ENCODE measurements at regions not wholly inside any gene's neighbourhood (a gene's known extent, or its start where the extent isn't known, plus 50 kb on each side); places are given as distances from the start of the nearest gene placed in this dataset.

DNA sequence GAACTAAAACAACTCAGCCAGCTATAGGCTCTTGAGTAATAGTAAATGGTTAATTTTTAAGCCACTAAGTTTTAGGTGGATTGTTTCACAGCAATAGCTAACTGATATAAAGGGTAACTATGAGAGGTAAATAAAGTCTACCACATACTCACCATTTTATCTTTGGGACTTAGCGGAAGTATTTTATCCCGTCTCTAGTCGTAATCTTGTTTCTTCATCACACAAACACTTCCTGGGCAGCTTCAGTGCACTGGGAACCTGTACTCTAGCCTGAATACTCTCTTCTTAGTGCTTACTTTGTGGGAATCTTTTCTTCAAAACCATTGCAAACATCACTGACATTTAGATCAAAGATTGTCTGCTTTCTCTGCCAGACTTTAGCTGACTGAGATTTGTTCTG, 360.5 kb downstream of the EPHA4 start:
- Histone ChIP-seq H3K27me3 (ENCODE audit: insufficient read depth, low read depth, low read length) (no peaks in the 10 kb centered on the region), H3K9me2 (ENCODE audit: insufficient read depth, low read length) (no peaks in the 10 kb centered on the region)
- TF ChIP-seq REST (IDR thresholded peaks at IDR 0.05; ENCODE audit: borderline replicate concordance) (no peak), EZH2 (IDR thresholded peaks at IDR 0.05; ENCODE audit: borderline replicate concordance, insufficient read depth, low read length, poor library complexity, severe bottlenecking) (no peak), RAD21 (conservative IDR thresholded peaks at IDR 0.05) (no peak), POLR2AphosphoS5 (IDR thresholded peaks at IDR 0.05) (no peak), SMC3 (conservative IDR thresholded peaks at IDR 0.05; ENCODE audit: poor library complexity) (no peak), MXI1 (conservative IDR thresholded peaks at IDR 0.05; ENCODE audit: poor library complexity, severe bottlenecking) (no peak), TAF1 (IDR thresholded peaks at IDR 0.05; ENCODE audit: low read depth) (no peak), EP300 (conservative IDR thresholded peaks at IDR 0.05; ENCODE audit: poor library complexity, severe bottlenecking) (no peak)
- TF ChIP-seq, protein P1, sequence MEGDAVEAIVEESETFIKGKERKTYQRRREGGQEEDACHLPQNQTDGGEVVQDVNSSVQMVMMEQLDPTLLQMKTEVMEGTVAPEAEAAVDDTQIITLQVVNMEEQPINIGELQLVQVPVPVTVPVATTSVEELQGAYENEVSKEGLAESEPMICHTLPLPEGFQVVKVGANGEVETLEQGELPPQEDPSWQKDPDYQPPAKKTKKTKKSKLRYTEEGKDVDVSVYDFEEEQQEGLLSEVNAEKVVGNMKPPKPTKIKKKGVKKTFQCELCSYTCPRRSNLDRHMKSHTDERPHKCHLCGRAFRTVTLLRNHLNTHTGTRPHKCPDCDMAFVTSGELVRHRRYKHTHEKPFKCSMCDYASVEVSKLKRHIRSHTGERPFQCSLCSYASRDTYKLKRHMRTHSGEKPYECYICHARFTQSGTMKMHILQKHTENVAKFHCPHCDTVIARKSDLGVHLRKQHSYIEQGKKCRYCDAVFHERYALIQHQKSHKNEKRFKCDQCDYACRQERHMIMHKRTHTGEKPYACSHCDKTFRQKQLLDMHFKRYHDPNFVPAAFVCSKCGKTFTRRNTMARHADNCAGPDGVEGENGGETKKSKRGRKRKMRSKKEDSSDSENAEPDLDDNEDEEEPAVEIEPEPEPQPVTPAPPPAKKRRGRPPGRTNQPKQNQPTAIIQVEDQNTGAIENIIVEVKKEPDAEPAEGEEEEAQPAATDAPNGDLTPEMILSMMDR (IDR thresholded peaks at IDR 0.05; ENCODE audit: poor library complexity, severe bottlenecking), result no peak

DNA sequence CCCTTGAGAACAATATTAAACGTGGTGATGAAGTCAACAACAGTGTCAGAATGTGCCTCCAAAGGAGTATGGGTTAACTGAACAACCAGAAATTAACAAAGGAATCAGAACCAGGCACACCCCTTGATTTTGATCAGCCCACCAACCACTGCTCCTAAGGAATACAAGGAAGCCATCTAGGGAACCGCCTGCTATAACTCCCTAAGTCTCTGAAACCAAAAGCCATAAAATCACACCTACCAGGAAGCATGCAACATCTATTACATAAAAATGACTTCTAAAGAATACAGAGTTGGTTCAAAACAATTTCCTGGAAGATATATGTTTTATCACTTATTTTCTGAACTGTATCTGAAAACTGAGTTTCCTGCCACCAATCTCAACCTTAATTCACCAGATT, 360.0 kb downstream of the EPHA4 start:
- Histone ChIP-seq H3K9me2 (ENCODE audit: insufficient read depth, low read length) (no peaks in the 10 kb centered on the region), H3K9ac (ENCODE audit: low read length) (no peak overlapping the region), H3K9me3 (ENCODE audit: low read length) (no peaks in the 10 kb centered on the region), H2AFZ (ENCODE audit: low read depth, low read length) (no peak overlapping the region), H3K27me3 (ENCODE audit: insufficient read depth, low read depth, low read length) (no peaks in the 10 kb centered on the region), H3K4me2 (ENCODE audit: low read length) (no peak overlapping the region), H3K79me2 (replicated peaks; ENCODE audit: insufficient read depth, low read length) (no peaks in the 10 kb centered on the region), H3F3A (ENCODE audit: insufficient read depth, low read length, poor library complexity, severe bottlenecking) (no peaks in the 10 kb centered on the region), H3K27ac (ENCODE audit: low read length) (no peak overlapping the region), H3K36me3 (ENCODE audit: insufficient read depth, low read length) (no peaks in the 10 kb centered on the region), H4K20me1 (ENCODE audit: insufficient read depth) (no peaks in the 10 kb centered on the region), H3K4me3 (ENCODE audit: low read length) (no peak overlapping the region)
- no peak for TF ChIP-seq POLR2AphosphoS5 (IDR thresholded peaks at IDR 0.05)
- TF ChIP-seq MXI1 (conservative IDR thresholded peaks at IDR 0.05; ENCODE audit: poor library complexity, severe bottlenecking), result no peak
- TF ChIP-seq EP300 (conservative IDR thresholded peaks at IDR 0.05; ENCODE audit: poor library complexity, severe bottlenecking), result no peak
- TF ChIP-seq, protein P1 (IDR thresholded peaks at IDR 0.05; ENCODE audit: poor library complexity, severe bottlenecking), result no peak
- no peak for TF ChIP-seq REST (IDR thresholded peaks at IDR 0.05; ENCODE audit: borderline replicate concordance)
- no peak for TF ChIP-seq TAF1 (IDR thresholded peaks at IDR 0.05; ENCODE audit: low read depth)
- TF ChIP-seq EZH2 (IDR thresholded peaks at IDR 0.05; ENCODE audit: borderline replicate concordance, insufficient read depth, low read length, poor library complexity, severe bottlenecking), result no peak
- no peak for TF ChIP-seq SMC3 (conservative IDR thresholded peaks at IDR 0.05; ENCODE audit: poor library complexity)
- TF ChIP-seq RAD21 (conservative IDR thresholded peaks at IDR 0.05), result no peak

More for the DNA sequence above, 360.5 kb downstream of the EPHA4 start:
- no peak overlapping the region for H2AFZ ChIP-seq (ENCODE audit: low read depth, low read length)
- H3K27ac ChIP-seq (ENCODE audit: low read length), result no peak overlapping the region
- H3F3A ChIP-seq (ENCODE audit: insufficient read depth, low read length, poor library complexity, severe bottlenecking), result no peaks in the 10 kb centered on the region
- no peak overlapping the region for H3K4me3 ChIP-seq (ENCODE audit: low read length)
- no peak overlapping the region for H3K9ac ChIP-seq (ENCODE audit: low read length)
- no peaks in the 10 kb centered on the region for H4K20me1 ChIP-seq (ENCODE audit: insufficient read depth)
- H3K79me2 ChIP-seq (replicated peaks; ENCODE audit: insufficient read depth, low read length), result no peaks in the 10 kb centered on the region
- H3K36me3 ChIP-seq (ENCODE audit: insufficient read depth, low read length), result no peaks in the 10 kb centered on the region
- H3K4me2 ChIP-seq (ENCODE audit: low read length), result no peak overlapping the region
- H3K9me3 ChIP-seq (ENCODE audit: low read length), result no peaks in the 10 kb centered on the region
